Dedifferentiated amniotic fluid mesenchymal stem cell (primary cell): ENCODE measurements at regions not wholly inside any gene's neighbourhood (a gene's known extent, or its start where the extent isn't known, plus 50 kb on each side); places are given as distances from the start of the nearest gene placed in this dataset.
A peak's percentile ranks its signal among the peaks of the same experiment; 100 is the strongest.

Experiments used
- DNase-seq: peaks from one replicate; pipeline ENCODE4 v3.0.0-alpha.2; 2016; ENCODE audit errors: extremely low spot score

GRCh38 chr12:78696267-78696666 lies 168.3 kb upstream of the SYT1 start:
- DNase-seq: no peak

GRCh38 chr12:78697817-78698415 lies 166.7 kb upstream of the SYT1 start:
- no peak for DNase-seq

GRCh38 chr12:78698747-78699146 lies 165.8 kb upstream of the SYT1 start:
- no peak for DNase-seq

GRCh38 chr12:78700565-78700964 lies 164.0 kb upstream of the SYT1 start:
- no peak for DNase-seq

GRCh38 chr12:78703820-78704525 lies 160.6 kb upstream of the SYT1 start:
- DNase-seq: peak; percentile 62

GRCh38 chr12:78711954-78712353 lies 152.6 kb upstream of the SYT1 start:
- DNase-seq: no peak

GRCh38 chr12:78712834-78713481 lies 151.6 kb upstream of the SYT1 start:
- DNase-seq: no peak

- DNase-seq: no peak
Observed at GRCh38 chr12:78719721-78720120, 144.9 kb upstream of the SYT1 start.

GRCh38 chr12:78721906-78722305 lies 142.7 kb upstream of the SYT1 start:
- no peak for DNase-seq

- no peak for DNase-seq
Observed at GRCh38 chr12:78725033-78725432, 139.5 kb upstream of the SYT1 start.

- DNase-seq: no peak
Observed at GRCh38 chr12:78725951-78726580, 138.5 kb upstream of the SYT1 start.

- DNase-seq: no peak
Observed at GRCh38 chr12:78726854-78727253, 137.7 kb upstream of the SYT1 start.

- no peak for DNase-seq
Observed at GRCh38 chr12:78732481-78732880, 132.1 kb upstream of the SYT1 start.

GRCh38 chr12:78739653-78740052 lies 124.9 kb upstream of the SYT1 start:
- DNase-seq: no peak

GRCh38 chr12:78746001-78746400 lies 118.6 kb upstream of the SYT1 start:
- no peak for DNase-seq

GRCh38 chr12:78753058-78753457 lies 111.5 kb upstream of the SYT1 start:
- DNase-seq: no peak

GRCh38 chr12:78756936-78757335 lies 107.6 kb upstream of the SYT1 start:
- no peak for DNase-seq

- DNase-seq: no peak
Observed at GRCh38 chr12:78759367-78759766, 105.2 kb upstream of the SYT1 start.

- no peak for DNase-seq
Observed at GRCh38 chr12:78760906-78761305, 103.7 kb upstream of the SYT1 start.

GRCh38 chr12:78764913-78765312 lies 99.7 kb upstream of the SYT1 start:
- DNase-seq: no peak

GRCh38 chr12:78767264-78767981 lies 97.2 kb upstream of the SYT1 start:
- no peak for DNase-seq

- no peak for DNase-seq
Observed at GRCh38 chr12:78778339-78778738, 86.2 kb upstream of the SYT1 start.
